ENCODE measurements at regions not wholly inside any gene's neighbourhood (a gene's known extent, or its start where the extent isn't known, plus 50 kb on each side); places are given as distances from the start of the nearest gene placed in this dataset.

DNA sequence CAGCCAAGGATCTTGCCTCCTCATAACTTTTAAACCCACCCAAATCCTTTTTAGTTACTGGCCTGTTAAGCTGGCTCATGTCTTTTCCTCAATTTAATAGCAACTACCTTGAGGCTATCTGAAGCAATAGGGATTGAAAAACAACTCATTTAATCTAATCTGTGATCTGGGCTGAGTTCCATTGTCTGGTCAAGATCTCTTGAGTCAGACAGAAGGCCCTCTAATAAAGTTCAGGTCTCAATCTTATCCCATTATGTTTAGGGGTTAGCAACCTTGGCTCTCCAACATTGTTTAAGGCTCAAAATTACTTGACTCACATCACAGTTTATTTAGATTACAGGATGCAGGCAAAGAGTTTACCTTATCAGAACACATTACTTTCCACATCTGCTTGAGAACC lies 436.1 kb downstream of the ANKRD50 start:
- H3K27me3 ChIP-seq (ENCODE audit: insufficient read depth, low read depth) = no peaks in the 10 kb centered on the region
- no peaks in the 10 kb centered on the region for H3K4me1 ChIP-seq (ENCODE audit: low read depth, poor library complexity, severe bottlenecking)
- TF ChIP-seq, protein P1, sequence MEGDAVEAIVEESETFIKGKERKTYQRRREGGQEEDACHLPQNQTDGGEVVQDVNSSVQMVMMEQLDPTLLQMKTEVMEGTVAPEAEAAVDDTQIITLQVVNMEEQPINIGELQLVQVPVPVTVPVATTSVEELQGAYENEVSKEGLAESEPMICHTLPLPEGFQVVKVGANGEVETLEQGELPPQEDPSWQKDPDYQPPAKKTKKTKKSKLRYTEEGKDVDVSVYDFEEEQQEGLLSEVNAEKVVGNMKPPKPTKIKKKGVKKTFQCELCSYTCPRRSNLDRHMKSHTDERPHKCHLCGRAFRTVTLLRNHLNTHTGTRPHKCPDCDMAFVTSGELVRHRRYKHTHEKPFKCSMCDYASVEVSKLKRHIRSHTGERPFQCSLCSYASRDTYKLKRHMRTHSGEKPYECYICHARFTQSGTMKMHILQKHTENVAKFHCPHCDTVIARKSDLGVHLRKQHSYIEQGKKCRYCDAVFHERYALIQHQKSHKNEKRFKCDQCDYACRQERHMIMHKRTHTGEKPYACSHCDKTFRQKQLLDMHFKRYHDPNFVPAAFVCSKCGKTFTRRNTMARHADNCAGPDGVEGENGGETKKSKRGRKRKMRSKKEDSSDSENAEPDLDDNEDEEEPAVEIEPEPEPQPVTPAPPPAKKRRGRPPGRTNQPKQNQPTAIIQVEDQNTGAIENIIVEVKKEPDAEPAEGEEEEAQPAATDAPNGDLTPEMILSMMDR (conservative IDR thresholded peaks at IDR 0.05; ENCODE audit: low read depth, low read length) = no peak
- H3K4me2 ChIP-seq = no peak overlapping the region
- no peak overlapping the region for H2AFZ ChIP-seq (ENCODE audit: low read depth)
- no peak overlapping the region for H3K9ac ChIP-seq
- no peaks in the 10 kb centered on the region for H4K20me1 ChIP-seq (ENCODE audit: insufficient read depth)
- no peaks in the 10 kb centered on the region for H3K79me2 ChIP-seq (ENCODE audit: insufficient read depth, low read depth)
- no peak overlapping the region for H3K27ac ChIP-seq
- no peaks in the 10 kb centered on the region for H3K36me3 ChIP-seq (ENCODE audit: insufficient read depth)
- no peak overlapping the region for H3K4me3 ChIP-seq (IDR thresholded peaks at IDR 0.05; ENCODE audit: insufficient read depth, low read depth, low read length)

DNA sequence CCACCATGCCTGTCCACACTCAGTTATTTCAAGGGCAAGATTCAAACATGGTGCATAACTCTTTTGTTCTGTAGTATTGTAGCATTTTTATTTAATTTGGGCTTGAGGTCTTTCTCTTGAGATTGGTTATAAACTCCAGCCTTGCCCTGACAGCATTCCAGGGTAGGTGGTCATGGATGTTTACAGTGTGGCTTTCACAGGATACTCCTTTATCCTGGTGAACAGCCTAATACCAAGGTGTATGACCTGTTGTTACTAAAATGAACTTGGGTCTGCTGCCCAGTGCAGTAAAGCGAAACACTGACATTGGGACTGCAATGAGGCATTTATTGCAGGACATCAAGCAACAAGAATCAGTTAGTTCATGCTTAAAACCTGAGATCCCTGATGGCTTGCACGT lies 434.8 kb downstream of the ANKRD50 start:
- Histone ChIP-seq H3K79me2 (ENCODE audit: insufficient read depth, low read depth) (no peaks in the 10 kb centered on the region), H2AFZ (ENCODE audit: low read depth) (no peak overlapping the region), H3K4me1 (ENCODE audit: low read depth, poor library complexity, severe bottlenecking) (no peaks in the 10 kb centered on the region), H3K4me3 (IDR thresholded peaks at IDR 0.05; ENCODE audit: insufficient read depth, low read depth, low read length) (no peak overlapping the region), H3K36me3 (ENCODE audit: insufficient read depth) (no peaks in the 10 kb centered on the region), H4K20me1 (ENCODE audit: insufficient read depth) (no peaks in the 10 kb centered on the region), H3K9ac (no peak overlapping the region), H3K27ac (no peak overlapping the region), H3K27me3 (ENCODE audit: insufficient read depth, low read depth) (no peaks in the 10 kb centered on the region), H3K4me2 (no peak overlapping the region)
- TF ChIP-seq, protein P1 (conservative IDR thresholded peaks at IDR 0.05; ENCODE audit: low read depth, low read length) = no peak

DNA sequence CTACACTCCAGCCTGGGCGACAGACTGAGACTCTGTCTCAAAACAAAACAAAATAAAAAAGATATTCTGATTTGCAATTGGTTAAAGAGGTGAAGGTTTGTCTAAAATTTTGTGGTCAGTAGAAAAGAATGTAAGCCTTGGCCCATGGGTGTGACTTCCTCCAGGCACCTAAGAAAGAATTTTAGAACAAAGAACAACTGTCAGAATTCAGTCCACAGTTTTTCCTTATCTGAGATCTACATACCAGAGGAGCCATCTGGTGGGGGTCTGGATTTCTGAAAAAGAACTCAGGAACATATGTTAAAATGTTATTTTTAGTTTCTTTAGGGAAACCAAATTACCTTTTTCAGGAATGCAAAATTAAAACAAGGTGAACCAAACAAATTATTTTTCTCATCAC lies 434.1 kb downstream of the ANKRD50 start:
- H3K4me3 ChIP-seq (IDR thresholded peaks at IDR 0.05; ENCODE audit: insufficient read depth, low read depth, low read length) = no peak overlapping the region
- H3K4me2 ChIP-seq = no peak overlapping the region
- no peaks in the 10 kb centered on the region for H3K27me3 ChIP-seq (ENCODE audit: insufficient read depth, low read depth)
- H3K27ac ChIP-seq = no peak overlapping the region
- H4K20me1 ChIP-seq (ENCODE audit: insufficient read depth) = no peaks in the 10 kb centered on the region
- no peak overlapping the region for H2AFZ ChIP-seq (ENCODE audit: low read depth)
- no peaks in the 10 kb centered on the region for H3K4me1 ChIP-seq (ENCODE audit: low read depth, poor library complexity, severe bottlenecking)
- TF ChIP-seq, protein P1 (conservative IDR thresholded peaks at IDR 0.05; ENCODE audit: low read depth, low read length) = no peak
- H3K36me3 ChIP-seq (ENCODE audit: insufficient read depth) = no peaks in the 10 kb centered on the region
- H3K79me2 ChIP-seq (ENCODE audit: insufficient read depth, low read depth) = no peaks in the 10 kb centered on the region
- H3K9ac ChIP-seq = no peak overlapping the region

DNA sequence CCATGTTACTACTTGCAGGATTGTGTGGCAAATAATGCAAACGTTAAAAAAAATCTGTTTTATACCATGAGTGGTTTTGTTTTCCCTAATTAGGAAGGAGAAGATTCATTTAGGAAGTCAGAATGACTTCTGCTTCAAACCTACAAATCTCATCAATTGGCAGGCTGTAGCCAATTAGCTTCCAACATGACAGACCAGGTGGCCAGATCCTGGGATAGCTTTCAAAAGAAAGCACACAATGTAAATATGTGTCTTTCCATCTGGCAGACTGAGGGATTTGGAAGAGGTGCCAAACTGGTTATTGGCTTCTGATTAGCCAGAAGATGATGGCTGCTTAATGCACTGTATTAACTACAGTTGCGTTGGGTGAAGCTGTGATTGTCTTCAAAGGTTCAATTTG lies 432.8 kb downstream of the ANKRD50 start:
- H3K36me3 ChIP-seq (ENCODE audit: insufficient read depth) = no peaks in the 10 kb centered on the region
- no peaks in the 10 kb centered on the region for H3K79me2 ChIP-seq (ENCODE audit: insufficient read depth, low read depth)
- H3K27ac ChIP-seq = no peak overlapping the region
- no peaks in the 10 kb centered on the region for H4K20me1 ChIP-seq (ENCODE audit: insufficient read depth)
- no peaks in the 10 kb centered on the region for H3K27me3 ChIP-seq (ENCODE audit: insufficient read depth, low read depth)
- no peaks in the 10 kb centered on the region for H3K4me1 ChIP-seq (ENCODE audit: low read depth, poor library complexity, severe bottlenecking)
- TF ChIP-seq, protein P1 (conservative IDR thresholded peaks at IDR 0.05; ENCODE audit: low read depth, low read length) = no peak
- H3K9ac ChIP-seq = no peak overlapping the region
- H2AFZ ChIP-seq (ENCODE audit: low read depth) = no peak overlapping the region
- no peak overlapping the region for H3K4me3 ChIP-seq (IDR thresholded peaks at IDR 0.05; ENCODE audit: insufficient read depth, low read depth, low read length)
- no peak overlapping the region for H3K4me2 ChIP-seq

All from KMS-11 (cell line).